Mesenchymal stem cell (in vitro differentiated cells and primary cell): ENCODE measurements at regions not wholly inside any gene's neighbourhood (a gene's known extent, or its start where the extent isn't known, plus 50 kb on each side); places are given as distances from the start of the nearest gene placed in this dataset.

Experiments used
- DNase-seq: peaks from one replicate; pipeline ENCODE4 v3.0.0-alpha.2; 2013
- H2AFZ ChIP-seq: one replicate; pipeline ENCODE4 v1.6.1; 2013; ENCODE audit warnings: low read depth, mild to moderate bottlenecking, control low read depth, inconsistent platforms, low read length, moderate library complexity
- H2AK5ac ChIP-seq: 2 replicates; pipeline ENCODE4 v1.6.1; 2013; ENCODE audit warnings: low read length, moderate library complexity, mild to moderate bottlenecking, inconsistent platforms; ENCODE audit not compliant: severe bottlenecking
- H2BK120ac ChIP-seq: one replicate; pipeline ENCODE4 v1.6.1; 2013; ENCODE audit warnings: low read depth, mild to moderate bottlenecking, inconsistent platforms, low read length, moderate library complexity
- H2BK12ac ChIP-seq, 2 experiments: one replicate each; pipeline ENCODE4 v1.6.1; 2013; ENCODE audit warnings: inconsistent platforms in 2 of 2, low read length in 2 of 2, mild to moderate bottlenecking in 2 of 2, moderate library complexity in 2 of 2, control low read depth in 1 of 2
- H2BK15ac ChIP-seq: one replicate; pipeline ENCODE4 v1.6.1; 2013; ENCODE audit warnings: mild to moderate bottlenecking, low read depth, inconsistent platforms; ENCODE audit not compliant: poor library complexity, severe bottlenecking
- H2BK5ac ChIP-seq: 2 replicates; pipeline ENCODE4 v1.6.1; 2013; ENCODE audit warnings: low read depth, mild to moderate bottlenecking, low read length, control low read depth, inconsistent platforms; ENCODE audit not compliant: poor library complexity, severe bottlenecking
- H3K14ac ChIP-seq, 2 experiments: one replicate each; pipeline ENCODE4 v1.6.1; 2013; ENCODE audit warnings: inconsistent platforms in 2 of 2, low read length in 2 of 2, control low read depth in 1 of 2, mild to moderate bottlenecking in 1 of 2, moderate library complexity in 1 of 2
- H3K18ac ChIP-seq, 2 experiments: one replicate each; pipeline ENCODE4 v1.6.1; 2013; ENCODE audit warnings: inconsistent platforms in 2 of 2, low read length in 2 of 2, control low read depth in 1 of 2, low read depth in 1 of 2, mild to moderate bottlenecking in 1 of 2
- H3K23ac ChIP-seq, 2 experiments: one replicate each; pipeline ENCODE4 v1.6.1; 2013; ENCODE audit warnings: inconsistent platforms in 2 of 2, low read length in 2 of 2, mild to moderate bottlenecking in 2 of 2, moderate library complexity in 2 of 2, control low read depth in 1 of 2
- H3K27ac ChIP-seq: 2 replicates; pipeline ENCODE4 v1.5.1; 2013; ENCODE audit warnings: mild to moderate bottlenecking, moderate library complexity, low read length, control low read depth, inconsistent platforms; ENCODE audit not compliant: poor library complexity, severe bottlenecking
- H3K27me3 ChIP-seq, 2 experiments: 2 replicates each; pipeline versions ENCODE4 v1.6.1 to v1.7.0; 2013; ENCODE audit warnings: low read length in 2 of 2, mild to moderate bottlenecking in 2 of 2, moderate library complexity in 2 of 2, control low read depth in 1 of 2, inconsistent platforms in 1 of 2; ENCODE audit not compliant: control insufficient read depth in 1 of 2, insufficient read depth in 1 of 2
- H3K36me3 ChIP-seq, 2 experiments: 2 replicates each; pipeline versions ENCODE4 v1.6.1 to v1.7.0; 2013; ENCODE audit warnings: low read length in 2 of 2, control low read depth in 1 of 2, inconsistent platforms in 1 of 2, low read depth in 1 of 2, mild to moderate bottlenecking in 1 of 2; ENCODE audit not compliant: insufficient read depth in 2 of 2, control insufficient read depth in 1 of 2
- H3K4ac ChIP-seq, 2 experiments: one replicate each; pipeline ENCODE4 v1.6.1; 2013; ENCODE audit warnings: inconsistent platforms in 2 of 2, low read length in 2 of 2, mild to moderate bottlenecking in 2 of 2, moderate library complexity in 2 of 2, control low read depth in 1 of 2, low read depth in 1 of 2
- H3K4me1 ChIP-seq: 2 replicates; pipeline ENCODE4 v1.6.1; 2013; ENCODE audit warnings: low read depth, low read length, control low read depth; ENCODE audit not compliant: control insufficient read depth, insufficient read depth
- H3K4me2 ChIP-seq: 2 replicates; pipeline ENCODE4 v1.6.1; 2013; ENCODE audit warnings: low read length, mild to moderate bottlenecking, inconsistent platforms; ENCODE audit not compliant: poor library complexity, severe bottlenecking
- H3K4me3 ChIP-seq, 2 experiments: 2 replicates each; pipeline versions ENCODE4 v1.5.1 to v1.7.0; 2013; ENCODE audit warnings: low read length in 2 of 2, mild to moderate bottlenecking in 2 of 2, control low read depth in 1 of 2, low read depth in 1 of 2; ENCODE audit not compliant: insufficient read depth in 1 of 2
- H3K79me1 ChIP-seq: replicated peaks from 2 replicates; pipeline ENCODE4 v1.6.1; 2013; ENCODE audit warnings: mild to moderate bottlenecking, control low read depth, low read length, inconsistent platforms; ENCODE audit not compliant: poor library complexity, severe bottlenecking
- H3K9ac ChIP-seq: 2 replicates; pipeline ENCODE4 v1.7.0; 2013; ENCODE audit warnings: mild to moderate bottlenecking, low read length, moderate library complexity
- H3K9me3 ChIP-seq: 2 replicates; pipeline ENCODE4 v1.7.0; 2013; ENCODE audit warnings: mild to moderate bottlenecking, low read length; ENCODE audit not compliant: control insufficient read depth
- H4K8ac ChIP-seq: one replicate; pipeline ENCODE4 v1.6.1; 2013; ENCODE audit warnings: inconsistent platforms, mild to moderate bottlenecking, low read length, moderate library complexity
- H4K91ac ChIP-seq: one replicate; pipeline ENCODE4 v1.6.1; 2013; ENCODE audit warnings: mild to moderate bottlenecking, low read length, inconsistent platforms
- WGBS: methylation state at CpG from one replicate; pipeline ENCODE4 v1.1.7; 2013; ENCODE audit warnings: mixed read lengths; 5-methylcytosine and 5-hydroxymethylcytosine counted together

DNA sequence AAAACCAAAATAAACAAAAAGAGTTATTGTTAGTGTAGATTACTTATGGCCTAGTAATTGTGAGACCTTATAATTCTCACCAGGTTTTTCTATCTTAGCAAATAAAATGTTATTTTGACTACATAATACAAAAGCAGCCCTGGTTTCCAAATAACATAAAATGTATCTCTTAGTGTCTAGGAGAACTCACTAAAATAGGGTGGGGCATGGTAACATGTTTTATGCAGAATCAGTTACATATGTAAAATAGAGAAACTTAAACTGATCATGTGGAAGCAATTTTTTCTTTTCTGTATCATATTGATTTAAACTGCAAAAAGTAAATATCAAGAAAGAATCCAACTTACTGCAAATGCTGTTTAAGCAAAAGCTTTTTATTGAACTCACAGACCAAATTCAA is 431.1 kb upstream of the ALCAM start:
- Histone ChIP-seq H2BK15ac (no peak overlapping the region), H3K23ac (no peak overlapping the region), H3K36me3 (no peaks in the 10 kb centered on the region), H3K4ac (no peak overlapping the region), H3K9ac (no peak overlapping the region), H3K27me3 (no peaks in the 10 kb centered on the region), H4K91ac (no peak overlapping the region), H3K4me2 (no peak overlapping the region), H3K18ac (no peak overlapping the region), H4K8ac (no peak overlapping the region), H3K4me3 (no peak overlapping the region), H3K4me1 (no peaks in the 10 kb centered on the region), H3K14ac (no peak overlapping the region), H2BK120ac (no peak overlapping the region), H2AK5ac (no peak overlapping the region), H2BK5ac (no peak overlapping the region), H2BK12ac (no peak overlapping the region), H3K27ac (no peak overlapping the region), H3K9me3 (no peaks in the 10 kb centered on the region), H2AFZ (no peak overlapping the region), H3K79me1 (no peaks in the 10 kb centered on the region)
- no peak for DNase-seq

DNA sequence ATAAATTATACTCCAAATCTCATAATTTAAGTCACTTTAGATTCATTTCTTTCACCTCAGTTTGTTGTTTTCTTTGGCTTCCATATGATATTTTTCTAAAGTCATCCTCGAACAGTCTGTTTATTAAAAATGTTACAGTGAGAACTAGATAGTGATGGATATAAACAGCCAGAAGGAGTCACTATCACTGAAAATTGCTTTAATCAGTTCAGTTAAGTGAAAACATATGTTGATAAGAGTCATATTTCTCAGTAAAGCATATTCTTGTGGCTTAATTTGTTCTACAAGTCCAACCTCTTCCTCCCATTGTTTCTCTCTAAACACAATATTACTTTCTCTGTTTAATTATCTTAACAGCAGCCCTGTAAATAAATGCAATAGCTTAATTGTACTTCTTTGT is 427.5 kb upstream of the ALCAM start:
- Histone ChIP-seq H2BK12ac (no peak overlapping the region), H4K91ac (no peak overlapping the region)
- no CpG with 5 or more reads among the region's 1 CpG for WGBS

DNA sequence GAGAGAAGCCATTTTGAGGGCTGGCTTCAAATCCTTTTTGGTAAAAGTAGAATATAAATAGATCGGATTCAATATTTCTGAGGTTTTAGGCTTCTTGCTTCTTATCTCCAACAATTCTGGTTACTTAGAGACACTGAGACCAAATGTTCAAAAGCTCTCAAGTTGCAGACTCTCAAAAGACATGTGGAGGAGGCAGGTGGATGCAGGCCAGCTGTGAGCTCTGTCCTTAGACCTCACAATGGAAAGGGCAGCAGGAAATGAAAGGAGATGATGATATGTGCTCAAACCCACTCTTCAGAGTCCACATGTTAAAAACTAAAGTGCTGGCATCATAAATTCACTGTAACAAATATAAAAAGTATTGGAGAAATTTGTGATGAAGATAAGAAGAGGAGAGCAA is 424.9 kb upstream of the ALCAM start:
- Histone ChIP-seq H4K91ac (no peak overlapping the region), H2BK15ac (no peak overlapping the region), H3K4me1 (no peaks in the 10 kb centered on the region), H3K14ac (no peak overlapping the region), H2AFZ (no peak overlapping the region), H2AK5ac (no peak overlapping the region), H3K79me1 (no peaks in the 10 kb centered on the region), H3K18ac (no peak overlapping the region), H3K4me3 (no peak overlapping the region), H2BK120ac (no peak overlapping the region), H3K9me3 (peaks cover 3% of the 10 kb centered on the region), H2BK12ac (no peak overlapping the region), H3K27ac (no peak overlapping the region), H3K4me2 (no peak overlapping the region), H3K23ac (no peak overlapping the region), H3K4ac (no peak overlapping the region), H2BK5ac (no peak overlapping the region), H3K36me3 (no peaks in the 10 kb centered on the region), H3K9ac (no peak overlapping the region), H3K27me3 (no peaks in the 10 kb centered on the region), H4K8ac (no peak overlapping the region)
- DNase-seq, result no peak
- no CpG with 5 or more reads among the region's 1 CpG for WGBS

More for the DNA sequence above, 427.5 kb upstream of the ALCAM start:
- no peak overlapping the region for H2BK5ac ChIP-seq
- no peak overlapping the region for H2BK15ac ChIP-seq
- no peak overlapping the region for H3K4ac ChIP-seq
- no peaks in the 10 kb centered on the region for H3K9me3 ChIP-seq
- H3K27me3 ChIP-seq, result no peaks in the 10 kb centered on the region
- H3K14ac ChIP-seq, result no peak overlapping the region
- H3K4me1 ChIP-seq, result no peaks in the 10 kb centered on the region
- DNase-seq, result no peak
- no peak overlapping the region for H3K9ac ChIP-seq
- no peak overlapping the region for H3K4me3 ChIP-seq
- no peak overlapping the region for H3K23ac ChIP-seq
- H2AFZ ChIP-seq, result no peak overlapping the region
- no peak overlapping the region for H3K18ac ChIP-seq
- H4K8ac ChIP-seq, result no peak overlapping the region
- no peak overlapping the region for H2AK5ac ChIP-seq
- no peaks in the 10 kb centered on the region for H3K79me1 ChIP-seq
- H3K36me3 ChIP-seq, result no peaks in the 10 kb centered on the region
- H3K27ac ChIP-seq, result no peak overlapping the region
- no peak overlapping the region for H3K4me2 ChIP-seq
- no peak overlapping the region for H2BK120ac ChIP-seq

DNA sequence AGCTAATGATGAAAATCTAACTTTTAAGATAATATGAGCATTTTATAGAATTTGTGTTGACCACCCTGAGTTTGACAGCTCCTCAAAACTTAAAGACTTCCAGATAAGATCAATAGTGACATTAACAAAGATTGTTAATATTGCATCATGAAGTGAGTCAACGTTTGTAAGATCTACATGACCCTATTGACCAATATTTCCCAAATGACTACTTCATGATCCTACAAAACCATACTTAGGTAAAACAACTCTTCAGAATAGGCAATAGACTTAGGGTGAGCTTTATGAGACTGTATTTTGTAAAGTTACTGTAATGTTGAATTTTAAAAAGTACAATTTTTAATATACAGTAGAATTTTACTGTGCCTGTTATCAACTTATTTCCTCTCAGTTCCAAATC is 422.7 kb upstream of the ALCAM start:
- H2AFZ ChIP-seq, result no peak overlapping the region
- no CpG with 5 or more reads among the region's 1 CpG for WGBS
- H3K4me1 ChIP-seq, result no peaks in the 10 kb centered on the region
- H2BK15ac ChIP-seq, result no peak overlapping the region
- peaks cover 3% of the 10 kb centered on the region for H3K9me3 ChIP-seq
- H4K8ac ChIP-seq, result no peak overlapping the region
- no peaks in the 10 kb centered on the region for H3K79me1 ChIP-seq
- H2BK12ac ChIP-seq, result no peak overlapping the region
- H4K91ac ChIP-seq, result no peak overlapping the region
- H3K27me3 ChIP-seq, result no peaks in the 10 kb centered on the region
- H3K4me3 ChIP-seq, result no peak overlapping the region
- no peak overlapping the region for H3K9ac ChIP-seq
- no peaks in the 10 kb centered on the region for H3K36me3 ChIP-seq
- no peak overlapping the region for H2BK120ac ChIP-seq
- H3K18ac ChIP-seq, result no peak overlapping the region
- no peak overlapping the region for H2AK5ac ChIP-seq
- H3K23ac ChIP-seq, result no peak overlapping the region
- H3K4ac ChIP-seq, result no peak overlapping the region
- no peak overlapping the region for H3K27ac ChIP-seq
- H3K4me2 ChIP-seq, result no peak overlapping the region
- no peak overlapping the region for H2BK5ac ChIP-seq
- no peak overlapping the region for H3K14ac ChIP-seq
- DNase-seq, result no peak
